HG02884 (cell line): ENCODE measurements at regions not wholly inside any gene's neighbourhood (a gene's known extent, or its start where the extent isn't known, plus 50 kb on each side); places are given as distances from the start of the nearest gene placed in this dataset.
"Not testable (repeated sequence)": the region's sequence is repeated elsewhere in the genome, so short reads cannot be mapped to it uniquely, and the experiment has no call there.

Experiments used
- ATAC-seq: cut with Tn5 transposase; IDR thresholded peaks from one replicate; pipeline ENCODE4 v1.9.1; 2021; ENCODE audit warnings: mild to moderate bottlenecking, moderate library complexity; ENCODE audit not compliant: unreplicated experiment

GRCh38 chr14:83566567-83566966 is 1963.4 kb upstream of the FLRT2 start:
- no peak for ATAC-seq

- no peak for ATAC-seq
Measured at GRCh38 chr14:83568141-83568540, 1961.8 kb upstream of the FLRT2 start.

- no peak for ATAC-seq
Measured at GRCh38 chr14:83575301-83575700, 1954.6 kb upstream of the FLRT2 start.

DNA sequence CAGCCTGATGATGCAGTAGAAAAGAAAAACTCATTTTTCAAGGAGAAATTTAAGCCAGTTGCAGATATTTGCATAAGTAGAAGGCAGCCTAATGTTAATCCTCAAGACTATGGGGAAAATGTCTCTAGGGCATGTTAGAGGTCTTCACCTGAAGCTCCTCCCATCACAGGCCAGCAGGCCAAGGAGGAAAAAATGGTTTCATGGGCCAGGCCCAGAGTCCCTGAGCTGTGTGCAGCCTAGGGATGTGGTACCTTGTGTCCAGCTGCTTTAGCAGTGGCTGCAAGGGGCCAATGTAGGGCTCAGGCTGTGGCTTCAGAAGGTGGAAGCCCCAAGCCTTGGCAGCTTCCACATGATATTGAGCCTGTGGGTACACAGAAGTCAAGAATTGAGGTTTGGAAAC is 1946.7 kb upstream of the FLRT2 start:
- no peak for ATAC-seq

GRCh38 chr14:83594874-83595273 is 1935.1 kb upstream of the FLRT2 start:
- no peak for ATAC-seq

- ATAC-seq = no peak
Measured at GRCh38 chr14:83607682-83608081, 1922.3 kb upstream of the FLRT2 start.

GRCh38 chr14:83611491-83611890 is 1918.5 kb upstream of the FLRT2 start:
- no peak for ATAC-seq

GRCh38 chr14:83611906-83612390 is 1918.0 kb upstream of the FLRT2 start:
- no peak for ATAC-seq

GRCh38 chr14:83614956-83615355 is 1915.0 kb upstream of the FLRT2 start:
- ATAC-seq = no peak

DNA sequence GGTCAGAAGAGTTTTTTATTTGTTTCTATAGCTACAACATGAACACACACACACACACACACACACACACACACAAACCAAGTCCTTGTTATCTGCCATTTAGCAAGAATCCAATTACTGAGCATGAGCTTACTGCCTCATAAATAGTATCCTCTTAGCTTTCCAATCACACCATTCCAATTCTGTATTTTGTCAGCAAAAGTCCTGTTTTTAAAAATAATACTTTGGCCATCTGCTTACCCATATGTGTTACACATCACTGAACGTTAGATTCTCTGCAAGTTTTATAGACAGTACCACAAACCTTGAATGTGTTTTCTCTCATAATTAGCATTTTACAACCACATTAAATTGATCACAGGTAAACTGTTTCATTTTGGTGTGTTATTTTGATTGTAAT is 1905.4 kb upstream of the FLRT2 start:
- ATAC-seq = no peak

DNA sequence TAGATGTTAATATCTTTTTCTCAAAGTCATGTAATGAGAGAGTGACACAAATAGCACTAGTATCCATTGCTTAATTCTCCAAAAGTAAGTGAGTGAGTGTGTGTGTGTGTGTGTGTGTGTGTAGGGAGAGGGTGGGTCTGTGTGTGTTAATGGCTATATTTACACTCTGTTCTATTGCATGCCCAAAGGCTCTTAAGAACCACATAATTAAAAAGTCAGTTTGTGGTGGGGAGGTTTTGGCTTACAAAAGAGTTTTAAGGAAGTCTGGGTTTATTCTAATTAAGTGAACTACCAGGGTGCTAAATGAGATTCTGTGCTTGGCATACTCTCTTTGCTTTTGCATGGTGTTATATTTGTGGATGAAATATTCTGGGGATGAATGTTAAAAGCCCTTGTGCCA is 1897.6 kb upstream of the FLRT2 start:
- ATAC-seq = no peak

DNA sequence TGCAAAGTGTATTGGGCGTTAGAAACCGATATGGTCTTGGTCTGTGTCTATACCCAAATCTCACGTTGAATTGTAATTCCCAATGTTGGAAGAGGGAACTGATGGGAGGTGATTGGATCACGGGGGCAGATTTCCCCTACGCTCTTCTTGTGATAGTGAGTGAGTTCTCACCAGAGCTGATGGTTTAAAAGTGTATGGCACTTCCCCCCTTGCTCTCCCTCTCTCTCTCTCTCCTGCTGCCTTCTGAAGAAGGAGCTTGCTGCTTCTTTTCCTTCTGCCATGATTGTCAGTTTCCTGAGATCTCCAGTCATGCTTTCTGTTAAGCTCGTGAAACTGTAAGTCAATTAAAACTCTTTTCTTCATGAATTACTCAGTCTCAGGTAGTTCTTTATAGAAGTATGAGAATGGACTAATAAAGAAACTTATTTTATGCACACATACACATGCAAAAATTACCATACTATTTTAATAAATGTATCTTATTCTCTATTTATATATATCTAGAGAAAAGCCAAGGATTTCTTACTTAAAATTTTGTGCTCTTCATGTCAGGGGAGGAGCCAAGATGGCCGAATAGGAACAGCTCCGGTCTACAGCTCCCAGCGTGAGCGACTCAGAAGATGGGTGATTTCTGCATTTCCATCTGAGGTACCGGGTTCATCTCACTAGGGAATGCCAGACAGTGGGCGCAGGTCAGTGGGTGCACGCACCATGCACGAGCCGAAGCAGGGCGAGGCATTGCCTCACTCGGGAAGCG is 1891.0 kb upstream of the FLRT2 start:
- no peak for ATAC-seq

DNA sequence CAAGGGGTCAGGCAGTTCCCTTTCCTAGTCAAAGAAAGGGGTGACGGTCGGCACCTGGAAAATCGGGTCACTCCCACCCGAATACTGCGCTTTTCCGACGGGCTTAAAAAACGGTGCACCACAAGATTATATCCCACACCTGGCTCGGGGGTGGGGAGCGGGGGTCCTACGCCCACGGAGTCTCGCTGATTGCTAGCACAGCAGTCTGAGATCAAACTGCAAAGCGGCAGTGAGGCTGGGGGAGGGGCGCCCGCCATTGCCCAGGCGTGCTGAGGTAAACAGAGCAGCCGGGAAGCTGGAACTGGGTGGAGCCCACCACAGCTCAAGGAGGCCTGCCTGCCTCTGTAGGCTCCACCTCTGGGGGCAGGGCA is 1890.5 kb upstream of the FLRT2 start:
- ATAC-seq = not testable (repeated sequence)

GRCh38 chr14:83646228-83646627 is 1883.7 kb upstream of the FLRT2 start:
- ATAC-seq = no peak

- no peak for ATAC-seq
Measured at GRCh38 chr14:83660597-83660996, 1869.3 kb upstream of the FLRT2 start.

- no peak for ATAC-seq
Measured at GRCh38 chr14:83664389-83664788, 1865.6 kb upstream of the FLRT2 start.

GRCh38 chr14:83689265-83689664 is 1840.7 kb upstream of the FLRT2 start:
- ATAC-seq = no peak

DNA sequence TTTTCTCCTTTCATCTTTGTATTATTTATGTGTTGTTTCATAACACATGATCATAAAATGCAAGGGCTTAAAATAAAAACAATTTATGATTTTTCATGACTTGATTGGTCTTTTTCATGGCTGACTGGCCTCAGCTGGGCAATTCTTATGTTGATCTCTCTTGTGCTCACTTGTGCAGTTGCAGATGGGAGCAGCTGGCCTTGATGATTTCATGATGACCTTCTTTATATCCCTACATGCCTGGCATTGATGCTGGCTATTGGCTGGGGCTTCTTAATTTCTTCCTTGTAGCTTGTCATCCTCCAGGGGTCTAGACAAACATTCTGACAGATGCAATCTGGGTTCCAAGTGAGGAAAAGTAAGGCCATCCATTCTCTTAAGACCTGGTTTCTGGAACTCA is 1832.8 kb upstream of the FLRT2 start:
- no peak for ATAC-seq

- ATAC-seq = no peak
Measured at GRCh38 chr14:83702619-83703018, 1827.3 kb upstream of the FLRT2 start.

- ATAC-seq = no peak
Measured at GRCh38 chr14:83706231-83706954, 1823.6 kb upstream of the FLRT2 start.

DNA sequence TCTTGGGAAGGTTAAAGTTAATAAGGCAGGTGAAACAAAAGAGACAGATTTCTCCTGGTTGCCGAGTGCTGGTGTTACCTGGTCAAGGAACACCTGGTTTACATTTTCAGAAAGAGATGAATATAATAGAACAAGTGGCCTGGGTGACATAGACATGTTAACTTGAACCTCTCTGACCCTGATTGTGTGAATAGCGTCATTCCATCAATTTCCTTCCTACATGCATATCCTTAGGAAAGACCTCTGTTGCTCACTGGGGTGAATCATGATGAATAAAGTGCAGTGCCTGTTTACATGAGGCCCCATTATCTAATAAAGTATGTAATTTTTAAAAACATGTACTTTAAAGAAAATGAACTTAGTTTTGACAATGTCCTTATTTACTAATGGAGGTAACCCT is 1822.9 kb upstream of the FLRT2 start:
- no peak for ATAC-seq

DNA sequence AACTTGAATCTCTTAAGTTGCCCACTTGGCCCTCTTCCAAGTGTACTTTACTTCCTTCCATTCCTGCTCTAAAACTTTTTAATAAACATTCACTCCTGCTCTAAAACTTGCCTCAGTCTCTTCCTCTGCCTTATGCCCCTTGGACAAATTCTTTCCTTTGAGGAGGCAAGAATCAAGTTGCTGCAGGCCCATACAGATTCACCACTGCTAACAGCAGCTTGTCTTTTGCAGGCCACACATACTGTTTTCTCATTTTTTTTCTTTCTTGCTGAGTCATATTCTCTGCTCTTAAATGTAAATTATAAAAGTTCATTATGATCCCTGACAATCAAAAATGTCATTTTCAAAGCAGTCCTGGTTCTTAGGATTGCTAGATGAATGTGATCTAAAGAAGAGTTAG is 1820.8 kb upstream of the FLRT2 start:
- ATAC-seq = no peak
